Right kidney (tissue), 1 donor: ENCODE measurements at regions not wholly inside any gene's neighbourhood (a gene's known extent, or its start where the extent isn't known, plus 50 kb on each side); places are given as distances from the start of the nearest gene placed in this dataset.

Source experiments
- DNase-seq: peaks from one replicate; pipeline ENCODE4 v3.0.0-alpha.2; 2016

GRCh38 chr17:68812876-68813584 lies 142.2 kb downstream of the ABCA8 start:
- peak; percentile 22 for DNase-seq

DNA sequence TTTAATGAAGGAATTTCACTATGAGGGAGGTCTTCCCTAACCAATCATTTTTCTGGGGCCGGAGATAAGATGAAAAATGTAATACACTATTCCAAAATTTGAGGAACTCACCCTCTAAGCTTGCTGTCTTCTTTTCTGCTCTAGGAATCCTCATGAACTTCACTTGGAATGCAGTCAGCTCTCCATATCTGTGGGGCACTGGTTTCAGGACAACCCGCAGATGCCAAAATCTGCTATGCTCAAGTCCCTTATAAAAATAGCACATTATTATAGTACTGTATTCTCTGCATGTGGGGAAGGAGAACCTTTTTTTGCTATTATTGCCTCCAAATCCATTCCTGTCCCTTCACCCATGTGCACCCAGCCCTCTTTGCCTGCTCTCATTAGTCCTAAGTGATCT lies 146.0 kb downstream of the ABCA8 start:
- DNase-seq = no peak

DNA sequence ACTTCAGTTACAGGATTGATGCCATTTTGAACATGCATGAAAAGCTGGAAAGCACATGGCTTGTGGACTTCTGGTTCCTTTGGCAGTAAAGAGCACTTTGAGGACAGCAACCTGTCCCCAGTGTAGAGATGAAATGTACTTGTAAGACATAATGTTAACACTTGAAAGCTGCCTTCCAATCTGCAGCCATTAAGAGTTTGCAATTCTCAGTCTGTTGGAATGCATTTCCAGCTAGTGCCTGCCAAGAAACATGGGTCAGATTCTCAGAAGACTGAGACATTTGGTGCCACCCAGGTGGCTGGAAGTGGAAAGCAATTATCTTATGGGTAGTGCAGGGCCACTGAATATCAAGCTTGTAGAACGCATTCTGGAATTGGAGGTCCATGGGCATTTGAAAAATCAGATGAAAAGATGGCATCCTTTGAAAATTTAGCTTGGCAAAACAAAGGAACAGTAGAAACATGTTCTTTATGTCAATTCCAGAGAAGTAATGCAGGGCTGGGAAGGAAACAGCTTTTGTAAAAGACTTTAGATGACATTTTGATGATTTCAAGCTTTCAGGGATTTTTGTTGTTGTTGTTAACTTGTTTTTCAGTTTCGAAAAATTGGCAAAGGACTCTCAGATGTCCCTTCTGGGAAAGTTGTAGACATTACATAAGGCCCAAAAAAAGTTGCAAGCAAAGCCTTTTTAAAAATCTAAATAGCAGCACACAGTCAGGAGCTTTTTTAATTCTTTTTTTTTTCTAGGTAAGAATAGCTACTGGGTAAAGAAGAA lies 147.0 kb downstream of the ABCA8 start:
- DNase-seq = no peak

GRCh38 chr17:68805609-68806008 lies 149.6 kb downstream of the ABCA8 start:
- no peak for DNase-seq

GRCh38 chr17:68804777-68805520 lies 150.2 kb downstream of the ABCA8 start:
- DNase-seq = no peak

GRCh38 chr17:68803164-68803929 lies 151.8 kb downstream of the ABCA8 start:
- DNase-seq = no peak

DNA sequence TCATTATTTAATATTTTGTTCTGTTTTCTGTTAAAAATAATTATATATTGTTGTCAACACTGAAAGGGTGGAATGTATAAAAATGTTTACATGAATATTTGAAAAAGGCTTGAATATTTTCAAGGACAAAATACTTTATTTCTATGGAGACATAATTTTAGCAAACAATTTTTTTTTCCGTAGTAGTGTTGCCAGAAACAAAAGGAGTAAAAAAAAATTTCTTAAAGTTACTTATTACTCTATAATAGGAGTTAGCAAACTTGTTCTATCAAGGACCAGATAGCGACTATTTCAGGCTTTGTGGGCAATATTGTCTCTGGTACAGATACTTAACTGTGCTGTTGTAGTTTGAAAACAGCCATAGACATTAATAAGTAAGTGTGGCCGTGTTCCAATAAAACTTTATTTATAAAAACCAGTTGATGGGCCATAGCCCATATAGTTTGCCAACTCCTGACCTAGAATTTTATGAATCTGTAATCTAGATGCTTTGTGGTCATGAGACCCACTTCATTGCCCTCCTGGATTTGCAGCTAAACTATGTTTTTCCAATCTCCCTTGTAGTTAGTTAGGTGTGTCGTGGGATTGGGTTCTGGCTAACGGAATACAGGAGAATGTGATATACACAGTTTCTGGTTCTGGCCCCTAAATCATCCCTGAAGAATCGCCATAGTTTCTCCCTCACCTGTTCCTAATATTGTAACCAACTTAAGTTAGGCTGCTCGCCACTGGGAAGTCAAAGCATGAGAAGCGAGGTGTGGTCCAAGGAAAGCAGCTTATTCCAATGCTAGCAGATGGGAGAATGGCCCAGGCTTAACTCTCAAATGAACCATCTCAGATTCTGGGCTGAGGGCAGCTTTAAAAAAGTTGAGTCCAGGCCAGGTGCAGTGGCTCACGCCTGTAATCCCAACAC lies 153.6 kb downstream of the ABCA8 start:
- no peak for DNase-seq

DNA sequence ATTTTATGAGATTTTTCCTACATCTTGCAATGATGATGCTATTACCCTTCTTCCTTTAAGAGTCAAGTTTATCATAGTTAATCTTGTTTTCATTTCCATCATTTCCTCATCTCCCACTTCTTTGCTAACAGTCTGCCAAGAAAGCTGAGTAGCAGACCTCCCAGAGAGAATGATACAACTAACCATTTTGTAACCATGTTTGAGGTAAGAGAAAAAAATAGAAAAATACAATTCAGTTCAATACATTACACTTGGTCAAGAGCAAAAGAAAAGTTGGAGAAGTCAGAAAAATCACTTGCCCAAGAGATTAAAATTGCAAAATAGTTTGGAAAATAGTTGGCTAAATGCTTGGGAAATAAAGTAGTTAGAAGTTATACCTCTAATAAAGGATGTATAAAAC lies 154.4 kb downstream of the ABCA8 start:
- DNase-seq = no peak

GRCh38 chr17:68794636-68795434 lies 160.4 kb downstream of the ABCA8 start:
- DNase-seq = no peak

DNA sequence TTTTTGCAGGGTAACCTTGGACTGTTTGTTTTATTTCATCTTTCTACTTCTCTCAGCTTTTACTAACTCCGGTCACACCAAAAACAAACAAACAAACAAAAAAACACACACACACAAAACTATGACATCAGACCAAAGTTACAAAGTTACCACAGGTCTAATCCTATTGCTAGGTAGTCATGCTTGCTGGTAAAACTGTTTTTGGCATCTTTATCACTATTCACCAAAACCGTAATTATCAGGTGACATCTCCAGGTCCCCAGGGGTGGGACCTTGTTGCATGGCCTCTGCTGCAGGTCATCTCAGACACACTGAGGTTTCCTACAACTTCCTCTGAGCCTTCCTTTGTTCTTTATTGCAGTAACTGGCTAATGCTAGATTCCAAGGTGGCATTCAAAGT lies 162.3 kb downstream of the ABCA8 start:
- DNase-seq = no peak

GRCh38 chr17:68792042-68792685 lies 163.0 kb downstream of the ABCA8 start:
- no peak for DNase-seq

- DNase-seq = no peak
These were observed 164.3 kb downstream of the ABCA8 start for GRCh38 chr17:68790931-68791330.

DNA sequence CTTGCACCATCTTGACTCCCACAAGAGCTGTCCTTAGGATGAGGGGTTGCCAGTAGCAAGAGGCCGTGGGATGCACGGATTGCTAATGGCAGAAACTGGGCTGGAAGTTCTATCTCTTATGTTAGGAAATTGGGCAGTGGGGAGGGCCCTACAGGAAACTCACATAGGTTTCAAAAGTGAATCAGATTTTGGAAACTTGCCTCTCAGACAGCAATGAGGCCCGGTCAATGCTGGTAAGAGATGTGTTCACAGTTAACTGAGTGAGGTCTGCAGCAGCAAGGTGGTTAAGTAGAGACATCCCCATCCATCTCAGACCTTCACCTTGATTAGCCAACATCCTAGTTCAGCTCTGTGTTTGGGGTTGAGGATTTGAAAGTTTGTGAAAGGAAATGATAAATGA lies 164.7 kb downstream of the ABCA8 start:
- DNase-seq = no peak

DNA sequence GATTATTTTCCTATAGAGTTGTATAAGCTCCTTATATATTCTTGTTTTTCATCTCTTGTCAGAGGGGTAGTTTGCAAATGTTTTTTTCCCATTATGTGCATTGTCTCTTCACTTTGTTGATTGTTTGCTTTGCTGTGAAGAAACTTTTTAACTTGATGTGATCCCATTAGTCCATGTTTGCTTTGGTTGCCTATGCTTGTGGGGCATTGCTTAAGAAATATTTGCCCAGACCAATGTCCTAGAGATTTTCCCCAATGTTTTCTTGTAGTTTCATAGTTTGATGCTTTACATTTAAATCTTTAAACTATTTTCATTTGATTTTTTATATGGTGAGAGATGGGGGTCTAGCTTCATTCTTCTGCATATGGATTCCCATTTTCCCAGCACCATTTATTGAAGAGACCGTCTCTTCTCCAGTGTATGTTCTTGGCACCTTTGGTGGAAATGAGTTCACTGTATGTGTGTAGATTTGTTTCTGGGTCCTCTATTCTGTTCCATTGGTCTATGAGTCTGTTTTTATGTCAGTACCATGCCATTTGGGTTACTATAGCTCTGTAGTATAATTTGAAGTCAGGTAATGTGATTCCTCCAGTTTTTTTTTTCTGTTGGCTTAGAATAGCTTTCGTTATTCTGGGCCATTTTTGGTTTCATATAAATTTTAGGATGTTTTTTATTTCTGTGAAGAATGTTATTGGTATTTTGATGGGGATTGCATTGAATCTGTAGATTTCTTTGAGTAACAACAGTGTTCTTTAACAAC lies 165.8 kb downstream of the ABCA8 start:
- DNase-seq = no peak

DNA sequence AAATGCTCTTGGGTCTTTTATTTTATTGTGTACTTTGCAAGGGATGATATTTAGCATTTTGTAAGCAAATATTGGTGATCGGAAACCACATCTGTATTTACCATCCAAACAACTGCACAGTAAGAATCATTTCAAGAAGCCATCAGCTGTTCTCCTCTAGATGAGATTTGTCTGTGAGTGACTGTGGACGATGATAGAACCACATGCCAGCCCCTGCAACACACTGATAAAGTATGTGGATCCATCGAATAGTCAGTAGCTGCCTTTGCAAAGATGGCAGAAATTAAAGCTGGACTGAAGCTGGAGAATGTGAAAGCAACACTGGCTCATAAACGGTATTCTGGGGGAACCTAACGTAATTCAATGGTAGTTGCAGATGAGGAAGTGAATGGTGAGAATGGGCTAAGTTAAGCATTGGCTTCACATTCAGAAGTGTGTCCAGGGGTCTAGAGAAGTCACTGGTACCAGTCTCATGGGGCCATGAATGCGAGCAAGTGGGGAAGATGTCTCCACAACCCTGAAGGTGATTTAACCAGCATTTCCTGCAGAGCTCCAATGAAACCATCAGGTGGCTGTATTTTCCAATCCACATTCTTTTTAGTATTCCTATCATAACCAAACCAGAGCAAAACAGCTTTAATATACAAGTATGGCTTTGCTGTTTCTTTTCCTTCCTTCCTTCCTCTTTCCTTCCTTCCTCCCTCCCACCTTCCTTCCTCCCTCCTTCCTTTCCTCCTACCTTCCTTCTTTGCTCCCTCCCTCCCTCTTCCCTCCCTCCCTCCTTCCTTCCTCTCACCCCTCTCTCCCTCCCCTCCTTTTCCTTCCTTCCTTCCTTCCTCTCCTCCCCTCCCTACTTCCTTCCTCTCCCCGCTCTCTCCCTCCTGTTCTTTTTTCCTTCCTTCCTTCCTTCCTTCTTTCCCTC lies 169.4 kb downstream of the ABCA8 start:
- no peak for DNase-seq

- DNase-seq = no peak
These were observed 170.8 kb downstream of the ABCA8 start for GRCh38 chr17:68784431-68784830.

- no peak for DNase-seq
These were observed 171.3 kb downstream of the ABCA8 start for GRCh38 chr17:68783861-68784260.

DNA sequence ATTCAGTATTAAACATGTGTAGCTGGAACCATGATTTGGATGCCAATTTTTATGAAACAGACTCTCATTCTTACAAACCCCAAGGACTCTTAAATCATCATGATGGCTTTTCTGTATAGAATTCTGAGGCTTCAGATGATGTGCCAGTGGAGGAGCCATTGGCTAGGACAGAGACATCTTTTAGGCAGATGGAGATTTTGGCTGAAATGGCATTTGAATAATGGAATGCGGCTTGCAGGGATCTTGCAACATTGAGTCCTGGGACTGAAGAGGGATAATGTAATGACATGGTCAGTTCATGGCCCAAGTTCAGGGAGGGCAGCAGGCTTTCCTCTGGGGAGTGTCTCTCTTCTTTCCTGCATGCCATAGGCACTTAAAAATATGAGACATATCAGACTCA lies 172.4 kb downstream of the ABCA8 start:
- no peak for DNase-seq
